DMS53 (cell line): ENCODE measurements at regions not wholly inside any gene's neighbourhood (a gene's known extent, or its start where the extent isn't known, plus 50 kb on each side); places are given as distances from the start of the nearest gene placed in this dataset.

Experiments used
- DNase-seq: peaks from one replicate; lab custom pipeline; 2025; lab: John Stamatoyannopoulos, UW

DNA sequence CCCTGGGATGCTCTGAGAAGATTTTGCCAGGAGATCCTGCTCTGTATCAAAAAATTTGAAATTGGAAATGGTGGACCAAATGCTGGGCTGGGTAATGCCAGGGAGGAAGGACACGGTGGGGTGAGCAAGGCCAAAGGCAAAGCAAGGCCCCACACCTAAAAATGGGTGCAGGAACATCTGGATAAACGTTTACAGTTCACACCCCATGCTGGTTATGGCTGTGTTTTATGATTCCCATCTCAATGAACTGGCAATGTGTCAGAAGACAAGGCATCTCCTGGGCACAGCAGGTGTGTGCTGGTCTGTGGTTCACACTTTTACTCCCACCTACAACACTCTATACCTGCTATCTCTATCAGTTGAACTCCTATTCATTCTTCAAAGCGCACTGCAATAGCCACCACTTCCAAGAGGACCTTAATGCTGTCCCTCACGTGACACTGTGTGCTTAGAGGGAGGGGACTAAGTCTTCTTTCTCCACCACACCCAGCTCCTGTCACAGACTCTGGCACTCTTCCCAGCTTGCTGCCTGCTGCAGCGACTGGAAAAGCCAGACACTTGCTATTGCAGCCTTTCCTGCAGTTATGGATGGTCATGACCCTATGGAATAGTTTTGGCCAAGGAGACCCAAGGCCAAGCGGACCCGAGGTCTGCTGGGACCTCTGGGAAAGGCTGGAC, 277.5 kb downstream of the CTTN start:
- no peak for DNase-seq

DNA sequence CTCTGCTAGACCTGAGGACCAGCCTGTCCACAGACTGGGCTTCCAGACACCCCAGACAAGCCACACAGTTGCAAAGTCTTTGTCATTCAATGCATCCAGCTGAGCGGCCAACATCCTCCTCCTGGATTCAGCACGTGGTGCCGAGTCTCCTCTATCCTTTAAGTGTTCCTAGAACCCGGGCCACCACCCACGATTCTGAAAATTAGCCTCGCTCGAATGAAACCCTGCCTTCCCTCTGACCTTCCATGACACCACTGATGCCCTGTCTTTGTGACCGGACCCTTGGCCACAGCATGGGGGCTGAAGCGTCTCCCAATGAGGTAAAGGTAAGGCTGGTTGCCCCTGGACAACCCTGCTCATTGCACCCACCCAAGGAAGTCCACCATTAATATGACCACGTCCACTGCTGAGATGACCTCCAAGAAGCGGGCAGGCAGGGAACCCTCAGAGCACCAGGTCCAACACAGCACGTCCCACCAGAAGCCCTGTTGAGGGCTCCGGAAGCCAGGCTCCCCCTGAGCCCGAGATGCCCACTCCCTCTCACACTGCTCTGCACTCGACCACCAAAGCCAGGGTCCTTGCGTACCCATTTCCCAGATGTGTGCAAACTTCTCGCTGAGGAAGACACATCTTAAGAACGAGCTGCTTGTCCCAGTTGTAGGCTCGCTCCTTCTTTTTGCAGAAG, 279.0 kb downstream of the CTTN start:
- DNase-seq: no peak

DNA sequence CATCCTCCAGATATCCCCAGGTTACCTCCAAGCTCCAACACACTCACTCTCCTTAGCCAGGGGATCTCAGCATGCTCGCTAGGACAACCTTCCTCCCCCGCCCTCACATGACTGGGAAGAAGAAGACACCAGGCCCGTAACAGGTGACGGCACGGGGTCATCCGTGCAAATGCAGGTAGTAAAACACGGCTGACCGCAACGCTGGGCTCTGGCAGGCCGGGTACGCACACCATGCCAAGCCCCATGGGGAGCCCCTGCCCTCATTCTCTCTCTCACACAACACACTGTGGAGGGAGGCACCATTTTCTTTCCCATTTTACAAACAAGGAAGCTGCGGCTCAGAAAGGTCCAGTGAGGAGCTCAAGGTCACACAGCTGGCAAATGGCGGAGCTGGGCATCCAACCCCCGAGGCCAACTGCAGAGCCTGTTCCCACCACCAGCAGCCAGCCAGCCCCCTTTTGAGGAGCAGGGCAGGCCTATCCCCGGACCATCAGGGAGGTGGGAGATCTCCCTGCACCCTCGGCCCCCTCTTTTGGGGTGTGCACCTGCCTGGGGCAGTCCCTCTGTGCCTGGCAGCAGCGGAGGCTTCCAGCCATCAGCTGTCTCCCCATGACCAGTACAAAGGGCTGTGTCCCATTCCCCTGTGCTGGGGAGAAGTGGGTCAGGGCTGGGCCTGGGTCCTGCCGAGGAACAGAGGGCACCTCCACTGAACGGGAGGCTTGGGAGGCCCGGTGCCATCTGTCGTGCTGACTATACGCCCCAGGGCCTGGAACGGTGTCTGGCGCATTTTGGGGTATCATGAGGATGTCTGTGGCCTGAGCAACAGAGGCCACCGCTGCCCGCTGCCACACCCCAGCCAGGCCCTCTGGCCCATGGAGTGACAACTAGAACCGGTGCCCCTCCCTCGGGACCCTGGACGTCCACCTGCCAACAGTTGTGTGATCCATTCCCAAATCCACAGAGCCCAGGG, 280.9 kb downstream of the CTTN start:
- DNase-seq: no peak

DNA sequence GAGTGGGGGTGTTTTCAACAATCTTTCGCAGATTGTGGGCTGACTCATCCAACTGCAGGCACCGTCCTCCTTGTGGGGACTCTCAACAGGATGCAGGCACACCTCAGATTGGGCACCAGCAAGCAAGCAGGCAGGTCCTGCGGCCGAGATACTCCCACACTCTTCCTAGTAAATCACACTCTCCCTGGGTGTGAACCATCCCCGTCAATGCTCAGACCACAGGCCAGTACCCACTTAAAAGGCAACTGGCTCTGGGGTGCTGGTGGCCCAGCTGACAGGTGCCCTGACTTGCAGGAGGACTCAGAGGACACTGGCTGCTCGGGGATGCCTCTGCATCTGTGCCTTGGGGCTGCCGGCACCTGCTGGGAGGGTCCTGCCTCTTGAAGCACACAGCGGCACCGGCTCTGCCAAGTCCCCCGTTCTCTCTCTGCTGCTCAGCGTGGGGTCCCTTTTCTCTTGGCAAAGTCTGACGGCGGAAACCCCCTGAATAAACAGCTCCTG, 282.5 kb downstream of the CTTN start:
- DNase-seq: no peak

DNA sequence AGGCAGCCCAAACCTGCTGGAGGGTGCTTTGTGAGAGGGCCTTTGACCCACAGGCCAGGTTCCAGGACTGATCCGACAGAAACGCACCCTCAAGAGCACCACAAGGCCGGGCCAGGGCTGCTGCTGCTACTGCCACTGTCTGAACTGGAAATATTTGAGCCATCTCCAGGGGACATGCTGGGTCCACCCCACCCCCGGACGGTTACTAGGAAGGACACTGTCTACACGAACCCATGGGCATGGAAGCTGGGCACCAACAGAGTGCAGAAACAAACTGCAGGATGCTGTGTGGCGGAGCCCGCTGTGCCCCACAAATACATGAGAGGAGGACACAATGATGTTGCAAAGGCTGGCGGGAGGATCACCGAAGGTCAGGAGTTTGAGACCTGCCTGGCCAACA, 283.7 kb downstream of the CTTN start:
- DNase-seq: no peak

DNA sequence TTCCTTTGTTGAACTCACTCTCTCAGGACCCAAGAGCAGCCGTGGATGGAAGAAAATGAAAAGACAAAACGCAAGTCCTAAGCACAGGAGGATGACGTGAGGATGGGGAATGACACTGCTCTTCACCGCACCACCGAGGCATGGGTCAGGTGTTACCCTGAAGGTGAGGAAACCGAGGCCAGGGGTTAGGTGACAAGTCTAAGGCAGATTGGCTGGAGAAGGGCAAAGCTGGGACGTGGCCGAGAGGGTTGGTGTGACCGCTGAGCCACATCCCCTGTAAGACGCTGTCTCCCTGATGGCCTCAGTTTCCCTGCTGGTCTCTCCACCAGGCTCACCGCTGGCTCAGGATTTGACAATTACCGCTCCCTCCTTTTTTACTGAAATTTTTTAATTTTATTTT, 284.4 kb downstream of the CTTN start:
- no peak for DNase-seq

DNA sequence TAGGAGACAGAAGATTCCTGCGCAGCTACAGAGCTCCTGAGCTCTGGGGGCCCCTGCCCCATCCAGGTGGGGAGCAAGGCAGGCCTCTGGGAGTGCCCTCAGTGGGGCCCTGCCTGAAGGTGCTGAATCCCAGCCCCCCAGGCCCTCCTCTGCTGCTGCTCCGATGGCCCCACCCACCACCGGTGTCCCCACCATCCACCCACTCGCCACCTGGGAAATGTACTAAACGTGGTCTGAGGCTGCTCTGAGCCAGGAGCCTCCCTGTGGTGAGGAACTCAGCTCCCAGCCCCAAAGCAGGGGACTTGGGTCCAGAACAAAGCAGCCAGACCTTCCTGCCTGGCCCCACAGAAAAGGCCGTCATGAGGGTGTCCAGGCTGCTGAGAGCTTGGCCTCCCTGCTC, 289.4 kb downstream of the CTTN start:
- DNase-seq: no peak

DNA sequence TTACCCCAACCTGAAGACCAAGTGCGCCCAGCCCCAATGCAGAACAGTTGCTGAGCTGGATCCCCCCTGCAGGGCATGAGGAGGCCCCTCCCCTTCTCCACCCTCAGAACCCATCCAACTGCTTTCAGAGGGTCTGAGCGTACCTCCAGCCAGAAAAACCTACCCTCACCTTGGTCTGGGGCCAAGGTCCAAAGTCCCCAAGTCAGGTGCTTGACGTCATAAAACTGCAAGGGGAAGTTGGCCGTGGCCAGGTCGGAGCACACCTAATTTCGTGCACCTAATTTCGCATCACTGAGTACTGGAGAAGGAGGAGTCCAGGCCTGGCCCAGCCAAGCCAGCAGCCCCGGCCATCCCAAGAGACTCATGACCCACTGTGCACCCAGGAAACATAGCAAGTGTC, 289.8 kb downstream of the CTTN start:
- DNase-seq: peak; percentile 22

DNA sequence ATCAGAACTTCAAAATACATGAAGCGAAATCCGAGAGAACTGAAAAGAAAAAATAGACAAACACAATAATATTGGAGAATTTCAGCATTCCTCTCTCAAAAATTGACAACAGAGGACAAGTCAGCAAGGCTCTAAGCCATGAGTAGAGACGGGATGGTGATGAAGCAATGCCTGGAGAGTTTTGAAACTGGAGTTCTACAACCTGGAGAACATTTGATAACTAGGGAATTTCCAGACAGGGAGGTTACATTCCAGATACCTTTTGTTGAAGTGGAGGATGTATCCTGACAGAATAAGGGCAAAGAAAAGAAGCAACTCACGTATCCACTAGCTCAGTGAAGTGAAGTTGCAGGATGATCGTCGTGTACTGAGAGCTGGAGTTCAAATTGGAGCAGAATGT, 291.4 kb downstream of the CTTN start:
- DNase-seq: no peak

DNA sequence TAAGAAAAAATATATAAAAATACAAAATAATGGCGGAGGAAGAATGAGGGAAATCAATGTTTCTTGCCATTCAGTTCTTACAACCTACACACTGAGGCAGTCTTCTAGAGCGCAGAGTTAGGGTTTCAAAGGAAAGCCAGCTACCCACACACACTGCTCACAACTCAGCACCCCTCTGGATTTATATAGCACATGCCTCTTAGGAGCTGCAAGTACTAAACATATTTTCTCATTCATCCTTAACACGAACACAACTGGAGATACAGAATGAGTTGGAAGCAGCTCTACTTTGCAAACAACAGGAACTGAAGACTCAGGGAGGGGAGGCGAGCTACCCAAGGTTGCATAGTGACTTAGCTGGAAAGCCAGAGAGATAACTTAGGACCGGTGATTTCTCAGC, 293.8 kb downstream of the CTTN start:
- DNase-seq: no peak

DNA sequence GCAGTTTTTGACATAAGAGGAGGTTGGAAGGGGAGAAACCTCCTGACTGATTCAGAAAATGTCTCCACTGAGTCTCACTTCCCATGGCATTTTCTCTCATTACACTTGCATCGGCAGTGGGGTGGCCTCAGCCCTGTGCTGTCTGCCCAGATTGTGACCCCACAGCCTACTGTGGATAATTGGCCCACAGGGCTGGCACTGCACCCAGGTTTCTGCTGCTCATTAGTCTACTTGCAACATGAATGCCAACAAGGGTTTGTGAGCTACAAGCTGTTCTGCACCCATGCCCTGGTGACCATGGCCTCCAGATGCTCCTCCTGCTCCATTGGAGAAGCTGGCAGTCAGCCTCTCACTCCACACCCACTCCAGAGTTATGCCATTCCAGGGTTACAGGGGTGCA, 296.0 kb downstream of the CTTN start:
- no peak for DNase-seq

DNA sequence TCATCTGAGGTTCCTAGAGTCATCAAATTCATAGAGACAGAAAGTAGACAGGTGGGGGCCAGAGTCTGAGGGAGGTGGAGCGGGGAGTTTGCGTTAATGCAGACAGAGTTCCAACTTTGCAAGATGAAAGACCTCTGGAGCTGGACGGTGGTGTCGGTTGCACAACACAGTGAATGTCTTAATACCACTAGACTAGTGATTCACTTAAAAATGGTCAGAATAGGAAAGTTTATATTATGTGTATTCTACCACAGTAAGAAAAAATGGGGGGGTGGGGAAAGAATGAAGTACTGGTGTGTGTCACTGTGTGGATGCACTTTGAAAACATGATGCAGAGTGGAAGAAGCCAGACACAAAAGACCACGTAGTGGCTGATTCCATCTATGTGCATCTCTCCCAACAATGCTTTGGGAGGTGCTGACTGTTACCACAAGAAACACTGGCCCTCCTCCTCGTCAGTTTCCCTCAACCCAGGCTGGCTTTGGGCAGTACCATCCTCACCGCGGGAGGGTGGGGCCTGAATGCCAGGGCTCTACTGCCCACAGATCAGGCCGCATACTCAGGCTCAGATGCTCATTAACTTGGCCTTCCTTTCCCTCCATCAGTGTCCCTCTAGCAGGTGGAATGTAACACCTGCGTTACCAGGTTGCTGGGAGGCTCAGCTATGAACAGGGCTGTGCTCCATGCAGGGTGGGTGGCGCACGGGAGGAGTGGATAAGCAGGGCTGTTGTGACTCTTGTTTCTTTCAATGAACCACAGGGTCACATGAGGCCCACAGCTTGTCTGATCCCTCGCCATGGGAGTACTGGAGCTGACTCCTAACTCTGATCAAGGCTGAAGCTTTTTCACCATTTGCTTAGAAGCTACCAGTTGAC, 297.0 kb downstream of the CTTN start:
- no peak for DNase-seq

DNA sequence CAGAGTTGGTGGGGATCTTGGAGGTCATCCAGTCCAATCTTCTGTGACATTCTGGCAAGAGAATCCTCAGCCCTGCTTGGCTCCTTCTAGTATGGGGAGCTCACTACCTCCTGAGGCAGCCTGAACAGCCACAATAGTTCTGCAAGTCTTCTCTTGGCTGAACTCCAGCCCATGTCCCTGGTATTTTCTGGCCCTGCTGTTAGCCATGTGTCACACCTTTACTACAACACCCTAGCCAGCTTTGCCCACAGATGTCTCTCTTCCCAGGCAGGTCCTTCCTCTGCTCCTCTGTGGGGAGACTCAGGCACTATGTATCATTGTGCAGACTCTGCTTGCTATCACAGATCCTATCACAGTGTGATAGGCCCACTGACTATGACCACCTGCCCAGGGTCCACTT, 297.7 kb downstream of the CTTN start:
- no peak for DNase-seq

DNA sequence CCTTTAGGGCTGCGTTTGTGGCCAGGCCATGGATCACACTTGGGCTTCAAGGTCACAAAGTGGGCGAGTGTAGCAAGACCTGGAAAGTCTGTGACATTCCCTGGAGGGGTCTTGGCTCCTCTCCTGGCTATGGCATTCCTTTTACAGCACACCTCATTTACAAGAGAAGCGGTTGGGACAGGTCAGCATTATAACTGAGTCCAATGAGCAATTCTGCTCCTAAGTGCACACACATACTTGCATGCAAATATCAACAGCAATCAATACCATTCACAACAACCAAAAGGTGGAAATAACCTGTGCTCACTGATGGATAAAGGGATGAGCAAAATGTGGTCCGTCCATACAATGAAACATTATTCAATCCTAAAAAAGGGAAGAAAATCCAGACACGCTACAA, 298.2 kb downstream of the CTTN start:
- DNase-seq: no peak

DNA sequence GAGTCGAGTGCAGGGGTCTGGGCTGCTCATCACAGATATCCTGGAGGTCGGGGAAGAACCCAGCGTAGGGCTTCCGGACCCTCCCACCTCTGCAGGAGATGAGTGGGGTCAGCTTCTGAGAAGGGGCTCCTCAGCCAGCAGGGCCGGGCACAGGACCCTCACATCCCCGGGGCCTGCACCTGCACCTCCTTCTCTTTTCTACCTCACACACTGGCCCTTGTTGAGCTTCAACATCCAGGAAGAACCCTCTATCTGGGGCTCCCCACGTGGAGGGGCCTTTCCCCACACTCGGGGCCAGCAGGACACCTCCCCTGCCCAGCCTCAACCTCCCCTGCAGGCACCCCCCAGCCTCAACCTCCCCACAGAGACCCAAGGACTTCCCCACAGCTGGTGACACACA, 299.4 kb downstream of the CTTN start:
- DNase-seq: no peak

DNA sequence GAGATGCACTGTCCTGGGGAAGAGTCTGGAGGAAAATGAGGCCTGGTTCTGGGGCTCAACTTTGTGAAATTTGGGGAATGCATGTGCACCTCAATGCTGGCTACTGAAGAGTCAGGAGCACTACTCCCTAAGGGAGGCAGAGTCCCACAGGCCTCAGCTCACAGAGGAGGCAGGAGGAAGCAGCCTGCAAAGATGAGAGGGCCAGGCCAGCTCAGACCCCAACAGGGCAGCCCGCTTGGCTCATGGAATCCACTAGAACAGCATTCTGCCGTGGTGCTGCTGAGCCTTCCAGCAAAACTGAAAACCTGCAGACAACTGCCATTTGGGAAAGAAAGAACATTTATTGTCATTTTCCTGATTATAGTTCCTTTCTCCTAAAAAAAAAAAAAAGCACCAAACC, 300.5 kb downstream of the CTTN start:
- no peak for DNase-seq

DNA sequence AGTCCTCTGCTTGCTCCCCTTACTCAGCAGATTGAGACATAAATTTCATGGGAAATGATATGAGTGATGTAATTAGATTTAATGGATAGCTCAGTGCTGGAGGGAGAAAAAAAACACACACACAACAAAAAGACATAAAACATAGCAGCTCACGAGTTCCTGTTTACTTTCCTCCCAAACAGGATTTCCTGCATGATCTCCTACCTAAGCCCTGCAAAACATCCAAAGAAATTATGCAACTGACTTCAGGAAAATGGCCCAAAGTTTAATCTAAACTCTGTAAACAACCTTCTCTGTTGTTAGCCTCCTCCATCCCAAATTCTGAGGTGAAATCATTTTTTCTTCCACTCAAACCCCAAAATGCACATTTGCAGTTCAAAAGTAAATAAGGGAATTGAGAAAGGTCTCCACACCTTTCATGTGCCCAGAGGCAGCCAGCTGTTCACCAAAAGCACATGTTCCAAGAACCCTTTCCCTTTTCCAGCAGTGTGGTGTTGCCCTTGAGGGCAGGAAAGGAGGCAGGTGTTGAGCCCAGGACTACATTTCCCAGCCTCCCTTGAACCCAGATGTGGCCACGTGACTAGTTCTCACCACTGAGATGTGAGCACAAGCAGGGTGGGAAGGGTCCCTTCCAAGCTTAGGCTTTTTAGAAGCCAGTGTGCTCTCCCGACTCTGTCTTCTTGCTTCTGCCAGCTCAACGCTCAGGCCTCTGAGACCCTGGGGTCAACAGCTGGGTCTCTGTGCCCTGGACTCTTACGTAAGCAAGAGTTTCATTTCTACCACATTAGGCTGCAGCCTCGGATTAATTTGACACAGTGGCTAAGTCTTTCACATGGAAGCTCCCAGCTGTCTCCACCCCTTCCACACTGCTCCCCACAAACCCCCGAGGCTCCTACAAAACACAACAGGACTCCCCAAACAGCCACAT, 301.2 kb downstream of the CTTN start:
- peak; percentile 28 for DNase-seq

DNA sequence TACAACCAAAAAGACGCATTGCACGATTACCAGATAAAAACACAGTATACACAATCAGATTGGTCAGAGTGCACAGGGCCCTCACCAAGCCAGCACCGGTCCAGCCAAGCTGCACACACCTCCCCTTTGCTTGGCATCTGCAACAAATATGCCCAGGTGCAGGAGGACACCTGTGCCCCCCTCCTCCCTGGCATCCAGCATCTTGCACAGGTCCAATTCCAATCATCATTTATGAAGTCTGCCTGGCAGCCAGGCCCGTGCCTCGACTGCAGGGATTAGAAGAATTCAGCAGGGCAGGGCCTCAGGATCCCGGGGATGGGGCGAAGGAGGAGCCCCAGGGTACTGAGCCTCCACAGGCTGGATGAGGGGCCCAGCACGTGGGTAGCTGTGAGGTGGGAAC, 302.1 kb downstream of the CTTN start:
- no peak for DNase-seq

DNA sequence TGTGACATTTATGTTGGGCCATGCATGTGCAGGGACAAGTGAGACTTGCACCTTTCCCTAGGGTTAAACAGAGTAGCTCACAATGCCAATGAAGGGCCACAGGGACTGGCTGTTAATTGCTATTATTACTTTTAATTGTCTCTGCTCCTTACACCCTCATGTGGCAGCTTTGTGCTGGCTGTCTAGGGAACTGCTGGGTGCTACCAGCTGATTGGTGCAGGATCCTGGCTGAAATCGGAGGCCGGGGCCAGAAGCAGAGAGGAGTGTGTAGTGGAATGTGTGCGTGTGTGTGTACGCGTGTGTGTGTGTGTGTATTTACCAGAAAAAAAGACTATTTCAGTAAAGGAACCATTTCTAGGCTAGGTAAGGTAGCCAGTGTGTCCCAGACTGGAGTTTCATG, 302.5 kb downstream of the CTTN start:
- DNase-seq: no peak

DNA sequence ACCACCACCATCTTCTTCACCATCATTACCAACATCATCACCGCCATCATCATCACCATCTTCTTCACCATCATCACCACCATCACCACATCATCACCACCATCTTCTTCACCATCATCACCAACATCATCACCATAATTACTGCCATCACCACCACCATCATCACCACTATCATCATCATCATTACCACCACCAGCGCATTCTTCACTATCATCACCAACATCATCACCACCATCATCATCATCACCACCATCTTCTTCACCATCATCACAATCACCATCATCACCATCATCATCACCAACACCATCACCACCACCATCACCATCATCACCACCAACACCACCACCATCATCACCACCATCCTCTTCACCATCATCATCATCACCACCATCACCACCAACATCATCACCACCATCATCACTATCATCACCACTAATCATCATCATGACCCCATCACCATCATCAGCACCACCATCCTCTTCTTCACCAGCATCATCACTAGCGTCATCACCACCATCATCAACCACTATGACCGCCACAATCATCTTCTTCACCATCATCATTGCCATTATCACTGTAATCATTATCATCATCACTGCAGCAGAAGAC, 303.8 kb downstream of the CTTN start:
- no peak for DNase-seq
